ENCODE measurements at regions not wholly inside any gene's neighbourhood (a gene's known extent, or its start where the extent isn't known, plus 50 kb on each side); places are given as distances from the start of the nearest gene placed in this dataset.

DNA sequence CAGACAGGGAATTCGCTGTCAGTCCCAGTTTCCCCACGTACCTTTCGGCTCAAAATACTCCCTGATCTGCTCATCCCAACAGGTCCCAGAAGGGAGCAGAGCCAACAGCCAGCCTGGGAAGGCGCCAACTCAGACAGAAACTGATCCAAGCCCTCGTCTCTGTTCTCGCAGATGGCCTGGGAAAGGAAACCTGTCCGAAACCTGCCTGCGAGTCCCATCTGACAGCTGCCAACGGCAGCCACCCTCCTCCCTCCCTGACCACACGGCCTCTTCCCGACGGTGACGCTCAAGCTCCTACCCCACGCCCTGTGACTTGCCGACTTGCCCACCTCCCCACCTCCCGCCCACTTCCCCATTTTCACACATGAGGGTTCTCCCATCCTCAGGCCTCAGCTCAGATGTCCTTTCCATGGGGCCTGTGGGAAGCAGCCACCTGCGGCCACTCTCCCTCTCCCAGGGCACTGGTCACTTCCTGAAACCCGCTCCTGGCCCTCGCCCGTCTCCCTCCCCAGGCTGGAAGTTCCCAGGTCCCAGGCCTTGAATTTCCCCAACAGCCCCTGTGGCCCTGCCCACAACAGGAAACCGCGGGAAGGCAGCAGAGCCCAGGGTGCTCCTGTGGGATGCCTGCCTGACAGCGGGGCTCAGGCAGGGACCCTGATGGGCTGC is 60.9 kb upstream of the FBRSL1 start:
- TF ChIP-seq, protein P1, sequence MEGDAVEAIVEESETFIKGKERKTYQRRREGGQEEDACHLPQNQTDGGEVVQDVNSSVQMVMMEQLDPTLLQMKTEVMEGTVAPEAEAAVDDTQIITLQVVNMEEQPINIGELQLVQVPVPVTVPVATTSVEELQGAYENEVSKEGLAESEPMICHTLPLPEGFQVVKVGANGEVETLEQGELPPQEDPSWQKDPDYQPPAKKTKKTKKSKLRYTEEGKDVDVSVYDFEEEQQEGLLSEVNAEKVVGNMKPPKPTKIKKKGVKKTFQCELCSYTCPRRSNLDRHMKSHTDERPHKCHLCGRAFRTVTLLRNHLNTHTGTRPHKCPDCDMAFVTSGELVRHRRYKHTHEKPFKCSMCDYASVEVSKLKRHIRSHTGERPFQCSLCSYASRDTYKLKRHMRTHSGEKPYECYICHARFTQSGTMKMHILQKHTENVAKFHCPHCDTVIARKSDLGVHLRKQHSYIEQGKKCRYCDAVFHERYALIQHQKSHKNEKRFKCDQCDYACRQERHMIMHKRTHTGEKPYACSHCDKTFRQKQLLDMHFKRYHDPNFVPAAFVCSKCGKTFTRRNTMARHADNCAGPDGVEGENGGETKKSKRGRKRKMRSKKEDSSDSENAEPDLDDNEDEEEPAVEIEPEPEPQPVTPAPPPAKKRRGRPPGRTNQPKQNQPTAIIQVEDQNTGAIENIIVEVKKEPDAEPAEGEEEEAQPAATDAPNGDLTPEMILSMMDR (conservative IDR thresholded peaks at IDR 0.05; ENCODE audit: low read depth, low read length) = no peak
- no peak overlapping the region for H3K4me3 ChIP-seq (ENCODE audit: low read depth, low read length)
- DNase-seq (ENCODE audit: low read depth) = no peak

- no peak overlapping the region for H3K4me3 ChIP-seq (ENCODE audit: low read depth, low read length)
- TF ChIP-seq, protein P1 (conservative IDR thresholded peaks at IDR 0.05; ENCODE audit: low read depth, low read length) = no peak
- peak; percentile 44 for DNase-seq (ENCODE audit: low read depth)
Measured at GRCh38 chr12:132427999-132428935, 61.7 kb upstream of the FBRSL1 start.

DNA sequence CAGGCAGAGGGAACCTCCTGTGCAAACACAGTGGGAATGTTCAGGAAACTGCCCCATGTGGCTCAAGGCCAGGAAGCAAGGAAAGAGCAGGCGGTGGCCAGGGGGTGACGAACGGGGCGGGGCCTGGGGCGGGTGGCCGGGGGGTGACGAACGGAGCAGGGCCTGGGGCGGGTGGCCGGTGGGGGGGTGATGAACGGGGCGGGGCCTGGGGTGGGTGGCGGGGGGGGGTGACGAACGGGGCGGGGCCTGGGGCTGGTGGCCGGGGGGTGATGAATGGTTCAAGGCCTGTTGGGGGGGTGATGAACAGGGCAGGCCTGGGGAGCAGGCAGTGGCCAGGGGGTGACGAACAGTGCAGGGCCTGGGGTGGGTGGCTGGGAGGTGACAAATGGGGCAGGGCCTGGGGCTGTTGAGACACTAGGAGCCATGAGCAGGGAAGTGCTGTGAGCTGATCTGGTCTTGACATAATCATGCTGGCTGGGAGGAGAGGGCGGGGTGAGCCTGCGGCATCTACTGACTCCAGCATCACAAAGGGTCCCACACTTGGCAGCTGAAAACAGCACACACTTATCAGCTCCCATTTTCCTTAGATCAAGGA is 62.7 kb upstream of the FBRSL1 start:
- TF ChIP-seq, protein P1 (conservative IDR thresholded peaks at IDR 0.05; ENCODE audit: low read depth, low read length) = no peak
- no peak for DNase-seq (ENCODE audit: low read depth)
- no peak overlapping the region for H3K4me3 ChIP-seq (ENCODE audit: low read depth, low read length)

GRCh38 chr12:132426349-132427173 is 63.4 kb upstream of the FBRSL1 start:
- no peak overlapping the region for H3K4me3 ChIP-seq (ENCODE audit: low read depth, low read length)
- TF ChIP-seq, protein P1 (conservative IDR thresholded peaks at IDR 0.05; ENCODE audit: low read depth, low read length) = no peak
- no peak for DNase-seq (ENCODE audit: low read depth)

GRCh38 chr12:132424811-132425210 is 65.1 kb upstream of the FBRSL1 start:
- DNase-seq (ENCODE audit: low read depth) = no peak
- no peak overlapping the region for H3K4me3 ChIP-seq (ENCODE audit: low read depth, low read length)
- TF ChIP-seq, protein P1 (conservative IDR thresholded peaks at IDR 0.05; ENCODE audit: low read depth, low read length) = no peak

GRCh38 chr12:132423820-132424645 is 65.9 kb upstream of the FBRSL1 start:
- TF ChIP-seq, protein P1 (conservative IDR thresholded peaks at IDR 0.05; ENCODE audit: low read depth, low read length) = no peak
- no peak overlapping the region for H3K4me3 ChIP-seq (ENCODE audit: low read depth, low read length)
- DNase-seq (ENCODE audit: low read depth) = no peak
